Activated gamma-delta T cell (primary cell): ENCODE measurements at regions not wholly inside any gene's neighbourhood (a gene's known extent, or its start where the extent isn't known, plus 50 kb on each side); places are given as distances from the start of the nearest gene placed in this dataset.

Experiments
- DNase-seq: peaks from one replicate; lab custom pipeline; 2025; lab: John Stamatoyannopoulos, UW

- no peak for DNase-seq
These were observed 218.7 kb downstream of the IRX2 start for GRCh38 chr5:2532809-2533208.

GRCh38 chr5:2531318-2531717 is 220.2 kb downstream of the IRX2 start:
- no peak for DNase-seq

- no peak for DNase-seq
These were observed 220.9 kb downstream of the IRX2 start for GRCh38 chr5:2530609-2531008.

GRCh38 chr5:2529371-2530092 is 221.9 kb downstream of the IRX2 start:
- DNase-seq: no peak

- DNase-seq: no peak
These were observed 226.1 kb downstream of the IRX2 start for GRCh38 chr5:2525351-2525750.

GRCh38 chr5:2524620-2525019 is 226.9 kb downstream of the IRX2 start:
- no peak for DNase-seq

GRCh38 chr5:2523180-2523579 is 228.3 kb downstream of the IRX2 start:
- DNase-seq: no peak

GRCh38 chr5:2522372-2522771 is 229.1 kb downstream of the IRX2 start:
- no peak for DNase-seq

- no peak for DNase-seq
These were observed 232.3 kb downstream of the IRX2 start for GRCh38 chr5:2519153-2519552.

- DNase-seq: no peak
These were observed 234.0 kb downstream of the IRX2 start for GRCh38 chr5:2517451-2517850.

GRCh38 chr5:2515180-2515764 is 236.2 kb downstream of the IRX2 start:
- DNase-seq: no peak

- DNase-seq: no peak
These were observed 237.0 kb downstream of the IRX2 start for GRCh38 chr5:2514484-2514883.

GRCh38 chr5:2511706-2512105 is 239.8 kb downstream of the IRX2 start:
- DNase-seq: no peak

- no peak for DNase-seq
These were observed 240.4 kb downstream of the IRX2 start for GRCh38 chr5:2511126-2511525.

- no peak for DNase-seq
These were observed 241.9 kb downstream of the IRX2 start for GRCh38 chr5:2509527-2509926.

GRCh38 chr5:2508514-2508913 is 243.0 kb downstream of the IRX2 start:
- no peak for DNase-seq

GRCh38 chr5:2507611-2508010 is 243.9 kb downstream of the IRX2 start:
- DNase-seq: no peak

GRCh38 chr5:2506603-2507002 is 244.9 kb downstream of the IRX2 start:
- DNase-seq: no peak

- no peak for DNase-seq
These were observed 246.3 kb downstream of the IRX2 start for GRCh38 chr5:2505217-2505616.

GRCh38 chr5:2502970-2503594 is 248.4 kb downstream of the IRX2 start:
- DNase-seq: no peak

- DNase-seq: no peak
These were observed 251.6 kb downstream of the IRX2 start for GRCh38 chr5:2499917-2500316.

- no peak for DNase-seq
These were observed 254.6 kb downstream of the IRX2 start for GRCh38 chr5:2496891-2497290.

GRCh38 chr5:2496126-2496525 is 255.4 kb downstream of the IRX2 start:
- DNase-seq: no peak
